HCT116 (cell line): ENCODE measurements at regions not wholly inside any gene's neighbourhood (a gene's known extent, or its start where the extent isn't known, plus 50 kb on each side); places are given as distances from the start of the nearest gene placed in this dataset.

Experiments used
- ATAC-seq: fragments of 200-7000 bp; cut with Tn5 transposase; 2 replicates; pipeline ENCODE4 v1.9.1; 2020; ENCODE audit warnings: mild to moderate bottlenecking, moderate library complexity
- BruUV-seq: library from RNA; stranded (reverse); fragments of 400-500 nt; replicated peaks from 2 replicates; lab custom pipeline; 2021; lab: Mats Ljungman, UMichigan
- CTCF ChIA-PET: fragments of 300-600 bp; sonication (Branson Sonifier 250); formaldehyde crosslinking; loops from one replicate; lab custom pipeline; 2021; ENCODE audit warnings: antibody characterized with exemption; lab: Charles Lee
- POLR2A ChIA-PET: fragments of 300-600, 350-600 bp; sonication (Branson Sonifier 250); formaldehyde crosslinking; loops from one replicate; lab custom pipeline; 2021; ENCODE audit warnings: antibody characterized with exemption; lab: Charles Lee
- RAD21 ChIA-PET, 2 experiments: fragments of 300-600 bp; sonication (Branson Sonifier 250); formaldehyde crosslinking; loops; one replicate each; lab custom pipeline; 2023; ENCODE audit warnings: low total read pairs in 2 of 2; ENCODE audit not compliant: uncharacterized antibody in 2 of 2, unreplicated experiment in 2 of 2, low non-redundant PET in 1 of 2; lab: Charles Lee
- DNase-seq: peaks from one replicate; pipeline ENCODE4 v3.0.0-alpha.2; 2010; ENCODE audit warnings: low read depth, low spot score
- H2AFZ ChIP-seq: fragments of 200-600 bp; shearing (Covaris generic), sonication (generic); 2 replicates; pipeline ENCODE4 v1.6.1; 2017; ENCODE audit warnings: low read depth, mixed run types, mixed read lengths, antibody characterized with exemption, low read length; ENCODE audit not compliant: poor library complexity, severe bottlenecking
- H3K27ac ChIP-seq: 2 replicates; pipeline ENCODE4 v1.5.1; 2012; ENCODE audit warnings: low read depth, low read length
- H3K27me3 ChIP-seq: fragments of 200-600 bp; sonication (generic); 2 replicates; pipeline ENCODE4 v1.6.1; 2016; ENCODE audit warnings: mixed run types, low read length, mixed read lengths; ENCODE audit not compliant: insufficient read depth
- H3K36me3 ChIP-seq, 2 experiments: fragments of 200-500 bp in 1 of 2; fragments of 200-600 bp in 1 of 2; sonication (Bioruptor generic) in 1 of 2; sonication (generic) in 1 of 2; 2 replicates each; pipeline versions ENCODE4 v1.5.1 to v1.6.1; 2014 to 2016; ENCODE audit warnings: low read length in 2 of 2, inconsistent platforms in 1 of 2, mixed read lengths in 1 of 2, mixed run types in 1 of 2; ENCODE audit not compliant: insufficient read depth in 2 of 2, control insufficient read depth in 1 of 2
- H3K4me1 ChIP-seq, 2 experiments: fragments of 200-600 bp in 1 of 2; sonication (generic) in 1 of 2; 2 replicates each; pipeline versions ENCODE4 v1.5.1 to v1.6.1; 2012 to 2017; ENCODE audit warnings: low read length in 2 of 2, inconsistent platforms in 1 of 2, mild to moderate bottlenecking in 1 of 2, mixed read lengths in 1 of 2, mixed run types in 1 of 2, moderate library complexity in 1 of 2; ENCODE audit not compliant: insufficient read depth in 2 of 2, control insufficient read depth in 1 of 2
- H3K4me2 ChIP-seq: fragments of 200-600 bp; sonication (generic); 2 replicates; pipeline ENCODE4 v1.6.1; 2017; ENCODE audit warnings: mixed run types, low read length, mixed read lengths
- H3K4me3 ChIP-seq, 2 experiments: fragments of 200-600 bp in 1 of 2; sonication (generic) in 1 of 2; replicated peaks in 1 of 2; 2 replicates each; pipeline ENCODE4 v1.5.1; 2011 to 2016; ENCODE audit warnings: low read length in 2 of 2, control low read depth in 1 of 2, low read depth in 1 of 2, mild to moderate bottlenecking in 1 of 2, mixed read lengths in 1 of 2, mixed run types in 1 of 2
- H3K79me2 ChIP-seq: fragments of 200-600 bp; sonication (generic); 2 replicates; pipeline ENCODE4 v1.6.1; 2017; ENCODE audit warnings: mild to moderate bottlenecking, mixed run types, low read length, moderate library complexity, mixed read lengths; ENCODE audit not compliant: insufficient read depth
- H3K9ac ChIP-seq: fragments of 200-600 bp; sonication (generic); 2 replicates; pipeline ENCODE4 v1.6.1; 2016; ENCODE audit warnings: low read length, mixed read lengths
- H3K9me2 ChIP-seq: fragments of 200-600 bp; sonication (generic), shearing (Covaris generic); 2 replicates; pipeline ENCODE4 v1.6.1; 2017; ENCODE audit warnings: mixed run types, mild to moderate bottlenecking, moderate library complexity; ENCODE audit not compliant: insufficient read depth
- H3K9me3 ChIP-seq, 2 experiments: fragments of 200-500 bp in 1 of 2; fragments of 200-600 bp in 1 of 2; sonication (Bioruptor generic) in 1 of 2; sonication (generic) in 1 of 2; 2 replicates each; pipeline ENCODE4 v1.6.1; 2014 to 2017; ENCODE audit warnings: low read length in 2 of 2, mixed read lengths in 2 of 2, inconsistent platforms in 1 of 2, low read depth in 1 of 2, mild to moderate bottlenecking in 1 of 2, mixed run types in 1 of 2, moderate library complexity in 1 of 2; ENCODE audit not compliant: control insufficient read depth in 1 of 2, insufficient read depth in 1 of 2
- H4K20me1 ChIP-seq: fragments of 200-600 bp; sonication (generic), shearing (Covaris generic); 2 replicates; pipeline ENCODE4 v1.6.1; 2017; ENCODE audit warnings: mixed run types, mild to moderate bottlenecking, moderate library complexity; ENCODE audit not compliant: insufficient read depth
- ATF3 ChIP-seq: IDR thresholded peaks from 2 replicates; pipeline ENCODE4 v1.6.1; 2012
- CBX3 ChIP-seq: IDR thresholded peaks from 2 replicates; pipeline ENCODE4 v1.6.1; 2012; ENCODE audit warnings: low read depth
- CEBPB ChIP-seq: IDR thresholded peaks from 2 replicates; pipeline ENCODE4 v1.6.1; 2012; ENCODE audit warnings: low read depth
- EGR1 ChIP-seq: IDR thresholded peaks from 2 replicates; pipeline ENCODE4 v1.6.1; 2012; ENCODE audit warnings: low read depth
- EZH2phosphoT487 ChIP-seq: fragments of 200-600 bp; IDR thresholded peaks from 2 replicates; pipeline ENCODE4 v1.6.1; 2018; ENCODE audit warnings: antibody characterized with exemption, borderline replicate concordance
- JUND ChIP-seq: IDR thresholded peaks from 2 replicates; pipeline ENCODE4 v1.6.1; 2012
- POLR2A ChIP-seq: IDR thresholded peaks from 2 replicates; pipeline ENCODE4 v1.7.0; 2011; ENCODE audit warnings: borderline replicate concordance; ENCODE audit not compliant: insufficient read depth, insufficient read length; ENCODE audit errors: extremely low read depth
- RAD21 ChIP-seq: IDR thresholded peaks from 2 replicates; pipeline ENCODE4 v1.6.1; 2012; ENCODE audit warnings: low read depth, mild to moderate bottlenecking
- SIN3A ChIP-seq: IDR thresholded peaks from 2 replicates; pipeline ENCODE4 v1.6.1; 2012; ENCODE audit warnings: low read depth
- SP1 ChIP-seq: IDR thresholded peaks from 2 replicates; pipeline ENCODE4 v1.6.1; 2012; ENCODE audit warnings: low read depth
- TCF7L2 ChIP-seq: IDR thresholded peaks from 2 replicates; pipeline ENCODE4 v1.7.0; 2011; ENCODE audit warnings: borderline replicate concordance, inconsistent platforms; ENCODE audit not compliant: insufficient read depth, insufficient read length; ENCODE audit errors: extremely low read depth
- intact Hi-C: fragments of 100-400 bp; cut with micrococcal nuclease; formaldehyde crosslinking; loops from 2 replicates; pipeline ENCODE4 v1.10.0; 2022
- TF ChIP-seq, protein P1 (sequence below), 3 experiments: fragments of 200-600 bp in 1 of 3; sonication (generic) in 1 of 3; IDR thresholded peaks in 2 of 3; conservative IDR thresholded peaks in 1 of 3; 2 replicates each; pipeline ENCODE4 v1.5.1; 2012 to 2017; ENCODE audit warnings: low read depth in 2 of 3, low read length in 2 of 3, antibody characterized with exemption in 1 of 3, borderline replicate concordance in 1 of 3, control low read depth in 1 of 3, mild to moderate bottlenecking in 1 of 3, mixed read lengths in 1 of 3, mixed run types in 1 of 3, moderate library complexity in 1 of 3; ENCODE audit not compliant: insufficient read depth in 1 of 3

GRCh38 chr6:170211404-170212025, 79.4 kb downstream of the DLL1 start (continued):
- TF ChIP-seq, protein P1, sequence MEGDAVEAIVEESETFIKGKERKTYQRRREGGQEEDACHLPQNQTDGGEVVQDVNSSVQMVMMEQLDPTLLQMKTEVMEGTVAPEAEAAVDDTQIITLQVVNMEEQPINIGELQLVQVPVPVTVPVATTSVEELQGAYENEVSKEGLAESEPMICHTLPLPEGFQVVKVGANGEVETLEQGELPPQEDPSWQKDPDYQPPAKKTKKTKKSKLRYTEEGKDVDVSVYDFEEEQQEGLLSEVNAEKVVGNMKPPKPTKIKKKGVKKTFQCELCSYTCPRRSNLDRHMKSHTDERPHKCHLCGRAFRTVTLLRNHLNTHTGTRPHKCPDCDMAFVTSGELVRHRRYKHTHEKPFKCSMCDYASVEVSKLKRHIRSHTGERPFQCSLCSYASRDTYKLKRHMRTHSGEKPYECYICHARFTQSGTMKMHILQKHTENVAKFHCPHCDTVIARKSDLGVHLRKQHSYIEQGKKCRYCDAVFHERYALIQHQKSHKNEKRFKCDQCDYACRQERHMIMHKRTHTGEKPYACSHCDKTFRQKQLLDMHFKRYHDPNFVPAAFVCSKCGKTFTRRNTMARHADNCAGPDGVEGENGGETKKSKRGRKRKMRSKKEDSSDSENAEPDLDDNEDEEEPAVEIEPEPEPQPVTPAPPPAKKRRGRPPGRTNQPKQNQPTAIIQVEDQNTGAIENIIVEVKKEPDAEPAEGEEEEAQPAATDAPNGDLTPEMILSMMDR (IDR thresholded peaks at IDR 0.05 in 2 of 3, conservative IDR thresholded peaks at IDR 0.05 in 1 of 3; ENCODE audit: borderline replicate concordance in 1 of 3, insufficient read depth in 1 of 3, low read depth in 2 of 3, low read length in 2 of 3), result no peak

GRCh38 chr6:170210651-170211403, 80.1 kb downstream of the DLL1 start:
- DNase-seq, result no peak
- H3K4me1 ChIP-seq, result no peaks in the 10 kb centered on the region
- H3K4me2 ChIP-seq, result no peak overlapping the region
- ChIA-PET POLR2A (no interaction called here), CTCF (no interaction called here), RAD21 (no interaction called here)
- H2AFZ ChIP-seq, result no peak overlapping the region
- H3K36me3 ChIP-seq, result no peaks in the 10 kb centered on the region
- ATAC-seq, result no peak
- no peaks in the 10 kb centered on the region for H3K9me3 ChIP-seq
- H3K27ac ChIP-seq, result no peak overlapping the region
- H4K20me1 ChIP-seq, result no peaks in the 10 kb centered on the region
- no TSS peak for BruUV-seq
- no peaks in the 10 kb centered on the region for H3K79me2 ChIP-seq
- intact Hi-C loops, result no loop called here
- no peaks in the 10 kb centered on the region for H3K9me2 ChIP-seq
- H3K27me3 ChIP-seq, result peaks cover 9% of the 10 kb centered on the region; the same call in 1 of the 2 replicates
- H3K4me3 ChIP-seq, result no peak overlapping the region
- TF ChIP-seq ATF3 (no peak), TCF7L2 (no peak), CBX3 (no peak), JUND (no peak), POLR2A (no peak), SP1 (no peak), SIN3A (no peak), RAD21 (no peak), CEBPB (no peak), EGR1 (no peak), EZH2phosphoT487 (no peak)
- TF ChIP-seq, protein P1 (IDR thresholded peaks at IDR 0.05 in 2 of 3, conservative IDR thresholded peaks at IDR 0.05 in 1 of 3; ENCODE audit: borderline replicate concordance in 1 of 3, insufficient read depth in 1 of 3, low read depth in 2 of 3, low read length in 2 of 3), result no peak
- no peak overlapping the region for H3K9ac ChIP-seq
